ENCODE measurements at regions not wholly inside any gene's neighbourhood (a gene's known extent, or its start where the extent isn't known, plus 50 kb on each side); places are given as distances from the start of the nearest gene placed in this dataset.

DNA sequence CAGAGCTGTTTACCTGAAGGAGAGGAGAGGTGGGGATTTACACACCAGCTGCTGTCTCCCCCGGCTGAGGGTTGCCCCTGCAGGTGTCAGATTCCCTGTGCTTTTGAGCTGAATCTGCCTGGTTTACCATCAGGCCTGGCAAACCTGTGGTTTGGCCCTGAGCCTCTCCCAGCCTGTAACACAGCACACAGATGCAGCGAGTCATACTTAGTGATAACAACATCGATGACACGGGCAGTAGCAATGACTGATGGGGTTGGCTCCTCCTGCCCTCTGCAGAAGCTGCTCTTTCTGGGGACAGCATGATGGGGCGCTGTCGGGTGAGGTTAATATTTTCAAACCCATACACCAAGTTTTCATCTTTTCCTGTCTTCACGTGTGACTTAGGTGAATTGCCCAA lies 380.0 kb upstream of the B3GAT1 start:
- Histone ChIP-seq H4K91ac (ENCODE audit: insufficient read length, low read depth, low read length) (no peak overlapping the region), H2AFZ (ENCODE audit: low read length) (no peak overlapping the region), H3T11ph (ENCODE audit: low read length) (no peak overlapping the region), H3K23ac (ENCODE audit: insufficient read length, low read depth, low read length) (no peak overlapping the region), H2BK12ac (ENCODE audit: insufficient read length, low read depth, low read length) (no peak overlapping the region), H4K8ac (replicated peaks; ENCODE audit: insufficient read length, low read depth, low read length) (no peak overlapping the region), H3K4me2 (ENCODE audit: insufficient read depth, insufficient read length, low read length) (no peak overlapping the region), H2BK20ac (ENCODE audit: low read depth, low read length, poor library complexity, severe bottlenecking) (no peak overlapping the region), H4K5ac (ENCODE audit: insufficient read length, low read depth, low read length) (no peak overlapping the region), H3K23me2 (ENCODE audit: insufficient read length, low read depth, low read length, poor library complexity, severe bottlenecking) (no peaks in the 10 kb centered on the region), H3K4me1 (ENCODE audit: insufficient read depth, low read length) (no peaks in the 10 kb centered on the region), H3K4ac (ENCODE audit: low read depth, low read length) (no peak overlapping the region), H3K79me2 (ENCODE audit: insufficient read depth, low read length) (no peaks in the 10 kb centered on the region), H3K14ac (ENCODE audit: insufficient read depth, low read length) (no peak overlapping the region), H2BK15ac (ENCODE audit: low read depth, low read length) (no peak overlapping the region), H3K9ac (ENCODE audit: extremely low read depth, insufficient read length, low read length) (no peak overlapping the region), H2AK5ac (ENCODE audit: insufficient read length, low read length) (no peak overlapping the region), H4K20me1 (ENCODE audit: control insufficient read depth, insufficient read depth, insufficient read length) (no peaks in the 10 kb centered on the region), H3K18ac (ENCODE audit: insufficient read length, low read depth, low read length) (no peak overlapping the region), H3K27me3 (ENCODE audit: insufficient read depth, low read length) (no peaks in the 10 kb centered on the region), H2BK120ac (ENCODE audit: low read depth, low read length, poor library complexity, severe bottlenecking) (no peak overlapping the region), H3K56ac (ENCODE audit: insufficient read length, low read depth, low read length) (no peak overlapping the region), H2BK5ac (ENCODE audit: insufficient read length, low read length) (no peak overlapping the region), H3K79me1 (ENCODE audit: insufficient read depth, low read depth, low read length, poor library complexity, severe bottlenecking) (no peaks in the 10 kb centered on the region), H3K9me3 (ENCODE audit: control insufficient read depth, low read depth, low read length) (no peaks in the 10 kb centered on the region), H3K27ac (ENCODE audit: insufficient read length, low read depth, low read length) (no peak overlapping the region)
- Mint-ChIP-seq H3K36me3 (ENCODE audit: insufficient read depth in 1 of 3, low read depth in 3 of 3) (no peaks in the 10 kb centered on the region; a peak in 1 of 7 replicates), H3K27ac (no peak overlapping the region), H3K4me1 (peaks cover 13 to 18% of the 10 kb centered on the region in 2 experiments), H3K4me3 (no peak overlapping the region), H3K9me3 (no peaks in the 10 kb centered on the region), H3K27me3 (ENCODE audit: low read depth) (peaks cover 55% of the 10 kb centered on the region)
- TF ChIP-seq, protein P1, sequence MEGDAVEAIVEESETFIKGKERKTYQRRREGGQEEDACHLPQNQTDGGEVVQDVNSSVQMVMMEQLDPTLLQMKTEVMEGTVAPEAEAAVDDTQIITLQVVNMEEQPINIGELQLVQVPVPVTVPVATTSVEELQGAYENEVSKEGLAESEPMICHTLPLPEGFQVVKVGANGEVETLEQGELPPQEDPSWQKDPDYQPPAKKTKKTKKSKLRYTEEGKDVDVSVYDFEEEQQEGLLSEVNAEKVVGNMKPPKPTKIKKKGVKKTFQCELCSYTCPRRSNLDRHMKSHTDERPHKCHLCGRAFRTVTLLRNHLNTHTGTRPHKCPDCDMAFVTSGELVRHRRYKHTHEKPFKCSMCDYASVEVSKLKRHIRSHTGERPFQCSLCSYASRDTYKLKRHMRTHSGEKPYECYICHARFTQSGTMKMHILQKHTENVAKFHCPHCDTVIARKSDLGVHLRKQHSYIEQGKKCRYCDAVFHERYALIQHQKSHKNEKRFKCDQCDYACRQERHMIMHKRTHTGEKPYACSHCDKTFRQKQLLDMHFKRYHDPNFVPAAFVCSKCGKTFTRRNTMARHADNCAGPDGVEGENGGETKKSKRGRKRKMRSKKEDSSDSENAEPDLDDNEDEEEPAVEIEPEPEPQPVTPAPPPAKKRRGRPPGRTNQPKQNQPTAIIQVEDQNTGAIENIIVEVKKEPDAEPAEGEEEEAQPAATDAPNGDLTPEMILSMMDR (conservative IDR thresholded peaks at IDR 0.05): no peak
- WGBS (ENCODE audit: extremely low coverage, insufficient read length, low lambda C conversion rate): no CpG with 5 or more reads among the region's 7 CpGs
- DNase-seq: no peak
